Stimulated activated CD8-positive, alpha-beta memory T cell treated with anti-CD3 and anti-CD28 coated beads, Interleukin-7, amount 100 ng/mL, for 48 hours (primary cell): ENCODE measurements at regions not wholly inside any gene's neighbourhood (a gene's known extent, or its start where the extent isn't known, plus 50 kb on each side); places are given as distances from the start of the nearest gene placed in this dataset.
"Not testable (repeated sequence)": the region's sequence is repeated elsewhere in the genome, so short reads cannot be mapped to it uniquely, and the experiment has no call there.

Source experiments
- DNase-seq, 2 donors: peaks; one replicate each; pipeline ENCODE4 v3.0.0-alpha.2; 2020; ENCODE audit warnings: low read depth in 1 of 2; ENCODE audit errors: extremely low read depth in 1 of 2

GRCh38 chr2:59413751-59414570, 1139.5 kb downstream of the BCL11A start:
- DNase-seq, result no peak

DNA sequence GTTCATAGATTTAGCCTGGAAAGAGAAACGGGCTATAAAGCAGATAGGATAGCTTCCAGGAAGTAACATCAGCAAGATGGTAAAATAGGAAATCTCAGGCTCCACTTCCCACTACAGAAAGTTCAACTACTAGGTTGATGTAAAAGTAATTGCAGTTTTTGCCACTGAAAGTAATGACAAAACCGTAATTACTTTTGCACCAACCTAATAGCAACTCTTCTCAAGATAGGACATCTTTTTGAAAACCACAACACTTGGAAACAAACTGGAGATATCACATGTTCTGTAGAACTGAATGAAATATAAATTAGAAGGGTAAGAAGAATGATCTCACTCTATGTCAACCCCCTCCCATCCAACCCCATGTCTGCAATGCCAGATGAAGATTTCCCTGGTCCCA, 1154.3 kb downstream of the BCL11A start:
- DNase-seq, result no peak

- no peak for DNase-seq
Observed at GRCh38 chr2:59398081-59398480, 1155.4 kb downstream of the BCL11A start.

GRCh38 chr2:59395119-59395518, 1154.0 kb upstream of the FANCL start:
- no peak for DNase-seq

DNA sequence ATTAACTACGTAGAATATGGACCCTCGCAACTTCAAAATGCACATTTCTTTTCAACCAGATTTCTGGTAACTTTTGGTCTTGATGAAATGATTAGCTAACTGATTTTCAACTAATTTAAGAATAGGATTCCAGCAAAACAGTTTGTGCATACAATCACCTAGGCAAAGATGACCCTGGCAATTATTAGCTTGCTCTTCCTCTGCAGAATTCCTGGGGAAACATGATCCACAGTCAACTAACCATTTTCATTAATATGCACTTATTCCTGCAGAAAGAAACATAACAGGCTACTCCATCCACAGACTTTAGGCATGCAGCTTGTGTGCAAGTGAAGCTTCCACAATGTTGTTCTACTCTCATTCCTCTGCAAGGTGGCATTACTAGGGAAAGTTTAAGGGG, 1150.8 kb upstream of the FANCL start:
- no peak for DNase-seq

GRCh38 chr2:59390581-59390980, 1149.5 kb upstream of the FANCL start:
- no peak for DNase-seq

GRCh38 chr2:59389240-59389639, 1148.1 kb upstream of the FANCL start:
- DNase-seq, result no peak

DNA sequence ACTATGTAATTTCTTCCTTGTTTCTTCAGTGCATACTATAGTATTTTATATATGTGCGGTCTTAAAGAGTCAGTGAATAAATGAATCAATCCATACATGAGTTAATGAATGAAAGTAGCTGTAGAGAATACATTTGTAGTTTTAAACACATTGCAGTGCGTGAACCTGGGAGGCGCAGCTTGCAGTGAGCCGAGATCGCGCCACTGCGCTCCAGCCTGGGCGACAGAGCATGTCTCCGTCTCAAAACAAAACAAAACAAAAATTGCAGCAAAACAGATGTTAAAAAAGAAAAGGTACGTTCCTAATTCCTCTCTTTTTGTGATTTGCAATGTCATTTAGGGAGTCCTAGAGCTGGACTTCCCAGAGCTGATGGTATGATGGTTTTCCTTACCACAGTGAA, 1144.8 kb upstream of the FANCL start:
- DNase-seq, result no peak

- DNase-seq, result no peak
Observed at GRCh38 chr2:59383473-59383872, 1142.3 kb upstream of the FANCL start.

- no peak for DNase-seq
Observed at GRCh38 chr2:59378127-59378526, 1137.0 kb upstream of the FANCL start.

DNA sequence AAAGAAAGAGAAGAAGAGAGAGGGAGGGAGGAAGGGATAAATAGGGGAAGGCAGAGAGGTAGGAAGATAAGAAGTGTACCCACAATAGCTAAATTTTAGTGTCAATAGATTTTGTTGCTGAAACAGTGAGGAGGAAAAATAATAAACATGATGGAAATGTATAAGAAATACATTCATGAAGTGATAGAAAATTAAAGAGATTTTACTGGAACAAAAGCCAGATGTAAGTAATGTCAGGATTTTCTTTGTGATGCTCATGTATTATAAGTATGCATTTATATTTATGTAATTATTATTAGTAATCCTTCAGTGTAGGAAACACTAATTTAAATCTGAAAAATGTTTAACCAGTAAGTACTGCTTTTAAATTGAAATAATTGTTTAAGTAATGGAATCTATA, 1125.2 kb upstream of the FANCL start:
- no peak for DNase-seq

DNA sequence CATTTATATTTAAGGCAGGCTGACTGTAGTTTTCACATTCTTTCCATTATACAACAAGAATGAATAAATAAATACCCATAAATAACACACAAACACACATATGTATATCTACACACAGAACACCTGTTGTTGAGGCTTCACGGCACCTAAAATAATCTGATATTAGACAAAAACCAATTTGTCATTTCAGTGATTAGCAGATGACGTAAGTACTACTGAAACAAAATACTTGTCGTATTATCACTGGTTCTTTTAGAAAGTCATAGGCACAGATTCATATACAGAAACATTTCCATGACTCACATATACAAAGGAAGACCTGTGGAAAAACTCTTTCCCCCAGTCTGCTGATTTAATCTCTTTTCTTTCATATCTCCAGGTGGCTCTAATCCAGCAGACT, 1113.4 kb upstream of the FANCL start:
- DNase-seq, result no peak

DNA sequence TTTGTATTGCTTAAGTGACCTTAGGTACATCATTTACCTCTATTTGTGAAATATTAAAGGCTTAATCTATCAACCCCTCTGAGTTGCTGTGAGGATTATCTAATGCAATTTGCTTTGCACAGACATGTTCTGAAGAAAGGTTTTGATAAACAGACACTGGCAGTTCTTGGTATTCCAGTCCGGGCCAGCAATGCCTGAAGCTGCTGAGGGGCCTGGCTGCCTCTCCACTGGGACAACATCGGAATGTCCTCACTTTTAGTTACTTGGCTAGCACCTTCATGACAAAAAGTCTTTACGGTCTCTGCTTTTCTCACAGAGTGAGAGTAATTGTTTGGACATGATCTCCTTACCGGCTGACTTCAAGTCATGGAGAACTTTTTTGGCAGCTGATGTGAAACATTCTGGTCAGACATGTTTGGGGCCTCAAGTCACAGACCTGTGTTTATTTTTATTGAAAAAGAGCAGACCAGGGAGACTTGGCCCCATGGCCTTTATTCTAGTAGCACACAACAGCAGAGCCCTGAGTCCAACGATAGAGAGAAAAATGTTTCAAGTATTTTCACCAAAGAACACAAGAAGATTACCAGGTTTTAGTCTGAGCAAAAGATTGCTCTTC, 1112.3 kb upstream of the FANCL start:
- no peak for DNase-seq

GRCh38 chr2:59342166-59342565, 1101.0 kb upstream of the FANCL start:
- no peak for DNase-seq

DNA sequence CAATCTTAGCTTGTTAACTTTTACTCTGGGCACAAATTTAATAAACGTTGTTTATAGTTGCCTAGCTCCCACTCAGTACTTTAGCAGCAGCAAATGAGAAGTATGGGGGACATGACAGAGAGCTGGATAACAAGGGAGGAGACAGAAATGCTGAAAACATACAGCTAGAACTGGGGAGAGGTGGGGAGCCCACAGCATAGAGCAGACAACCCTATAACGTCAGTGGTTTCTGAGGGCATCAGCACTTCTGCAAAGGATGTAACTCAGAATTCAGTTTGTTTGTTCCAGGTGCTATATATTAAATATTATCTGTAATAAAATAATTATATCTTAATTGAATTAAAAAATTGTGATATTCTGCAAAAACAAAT, 1098.7 kb upstream of the FANCL start:
- no peak for DNase-seq

GRCh38 chr2:59339121-59339836, 1098.2 kb upstream of the FANCL start:
- no peak for DNase-seq

GRCh38 chr2:59333007-59333406, 1091.9 kb upstream of the FANCL start:
- DNase-seq, result no peak

DNA sequence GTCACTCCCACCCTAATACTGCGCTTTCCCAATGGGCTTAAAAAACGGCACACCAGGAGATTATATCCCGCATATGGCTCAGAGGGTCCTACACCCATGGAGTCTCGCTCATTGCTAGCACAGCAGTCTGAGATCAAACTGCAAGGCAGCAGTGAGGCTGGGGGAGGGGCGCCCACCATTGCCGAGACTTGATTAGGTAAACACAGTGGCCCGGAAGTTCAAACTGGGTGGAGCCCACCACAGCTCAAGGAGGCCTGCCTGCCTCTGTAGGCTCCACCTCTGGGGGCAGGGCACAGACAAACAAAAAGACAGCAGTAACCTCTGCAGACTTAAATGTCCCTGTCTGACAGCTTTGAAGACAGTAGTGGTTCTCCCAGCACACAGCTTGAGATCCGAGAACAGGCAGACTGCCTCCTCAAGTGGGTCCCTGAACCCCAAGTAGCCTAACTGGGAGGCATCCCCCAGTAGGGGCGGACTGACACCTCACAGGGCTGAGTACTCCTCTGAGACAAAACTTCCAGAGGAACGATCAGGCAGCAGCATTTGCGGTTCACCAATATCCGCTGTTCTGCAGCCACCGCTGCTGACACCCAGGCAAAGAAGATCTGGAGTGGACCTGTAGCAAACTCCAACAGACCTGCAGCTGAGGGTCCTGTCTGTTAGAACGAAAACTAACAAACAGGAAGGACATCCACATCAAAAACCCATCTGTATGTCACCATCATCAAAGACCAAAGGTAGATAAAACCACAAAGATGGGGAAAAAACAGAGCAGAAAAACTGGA, 1085.6 kb upstream of the FANCL start:
- DNase-seq, result not testable (repeated sequence)

GRCh38 chr2:59322870-59323269, 1081.7 kb upstream of the FANCL start:
- no peak for DNase-seq

DNA sequence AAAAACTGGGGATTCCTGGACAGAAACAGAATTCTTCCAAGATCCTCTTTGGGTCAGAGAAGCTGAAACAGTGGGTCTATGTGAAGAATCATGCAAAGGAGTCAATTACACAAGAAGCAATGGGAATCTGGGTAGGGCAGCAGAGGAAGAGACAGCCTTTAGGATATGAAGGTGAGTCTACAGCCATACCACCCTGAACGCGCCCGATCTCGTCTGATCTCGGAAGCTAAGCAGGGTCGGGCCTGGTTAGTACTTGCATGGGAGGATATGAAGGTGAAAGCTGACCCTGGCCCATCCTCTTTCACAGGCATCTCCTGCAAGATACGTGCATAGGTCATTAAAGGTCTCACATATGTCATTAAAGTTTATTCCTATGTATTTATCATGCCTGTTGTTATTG, 1080.9 kb upstream of the FANCL start:
- DNase-seq, result no peak

- DNase-seq, result no peak
Observed at GRCh38 chr2:59314031-59314766, 1073.1 kb upstream of the FANCL start.
